ENCODE measurements at regions not wholly inside any gene's neighbourhood (a gene's known extent, or its start where the extent isn't known, plus 50 kb on each side); places are given as distances from the start of the nearest gene placed in this dataset.

GRCh38 chr2:196444442-196444841 lies 195.1 kb upstream of the CCDC150 start:
- TF ChIP-seq, protein P1, sequence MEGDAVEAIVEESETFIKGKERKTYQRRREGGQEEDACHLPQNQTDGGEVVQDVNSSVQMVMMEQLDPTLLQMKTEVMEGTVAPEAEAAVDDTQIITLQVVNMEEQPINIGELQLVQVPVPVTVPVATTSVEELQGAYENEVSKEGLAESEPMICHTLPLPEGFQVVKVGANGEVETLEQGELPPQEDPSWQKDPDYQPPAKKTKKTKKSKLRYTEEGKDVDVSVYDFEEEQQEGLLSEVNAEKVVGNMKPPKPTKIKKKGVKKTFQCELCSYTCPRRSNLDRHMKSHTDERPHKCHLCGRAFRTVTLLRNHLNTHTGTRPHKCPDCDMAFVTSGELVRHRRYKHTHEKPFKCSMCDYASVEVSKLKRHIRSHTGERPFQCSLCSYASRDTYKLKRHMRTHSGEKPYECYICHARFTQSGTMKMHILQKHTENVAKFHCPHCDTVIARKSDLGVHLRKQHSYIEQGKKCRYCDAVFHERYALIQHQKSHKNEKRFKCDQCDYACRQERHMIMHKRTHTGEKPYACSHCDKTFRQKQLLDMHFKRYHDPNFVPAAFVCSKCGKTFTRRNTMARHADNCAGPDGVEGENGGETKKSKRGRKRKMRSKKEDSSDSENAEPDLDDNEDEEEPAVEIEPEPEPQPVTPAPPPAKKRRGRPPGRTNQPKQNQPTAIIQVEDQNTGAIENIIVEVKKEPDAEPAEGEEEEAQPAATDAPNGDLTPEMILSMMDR (IDR thresholded peaks at IDR 0.05) = no peak
- no peak for TF ChIP-seq POLR2A (IDR thresholded peaks at IDR 0.05)
